ENCODE measurements at regions not wholly inside any gene's neighbourhood (a gene's known extent, or its start where the extent isn't known, plus 50 kb on each side); places are given as distances from the start of the nearest gene placed in this dataset.

DNA sequence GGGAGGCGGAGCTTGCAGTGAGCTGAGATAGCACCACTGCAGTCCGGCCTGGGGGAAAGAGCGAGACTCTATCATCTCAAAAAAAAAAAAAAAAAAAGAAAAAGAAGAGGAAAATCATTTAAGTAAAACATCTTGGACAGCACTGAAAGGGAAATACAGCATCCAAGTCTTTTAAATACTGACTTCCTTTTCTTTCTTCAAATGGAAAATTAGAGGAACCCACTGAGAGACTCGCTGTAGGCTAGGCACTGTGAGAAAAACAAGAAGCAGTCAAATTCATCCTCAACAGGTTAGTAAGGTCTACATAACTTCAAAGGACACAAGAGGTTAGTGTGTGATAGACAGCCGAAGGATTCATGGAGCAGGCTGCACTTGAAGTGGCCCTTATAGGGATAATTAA is 243.7 kb downstream of the BLID start:
- Histone ChIP-seq H3K4me3 (replicated peaks in 1 of 3) (no peak overlapping the region), H3K27me3 (no peaks in the 10 kb centered on the region), H3K36me3 (no peaks in the 10 kb centered on the region), H3K9me3 (no peaks in the 10 kb centered on the region), H3K27ac (no peak overlapping the region), H3K4me1 (no peaks in the 10 kb centered on the region)
- 77 to 89% methylated on average over 5 of the region's 5 CpGs for WGBS, 2 donors
- intact Hi-C loops (cut with DNase I): no loop called here
- DNase-seq: no peak
- TF ChIP-seq, protein P1, sequence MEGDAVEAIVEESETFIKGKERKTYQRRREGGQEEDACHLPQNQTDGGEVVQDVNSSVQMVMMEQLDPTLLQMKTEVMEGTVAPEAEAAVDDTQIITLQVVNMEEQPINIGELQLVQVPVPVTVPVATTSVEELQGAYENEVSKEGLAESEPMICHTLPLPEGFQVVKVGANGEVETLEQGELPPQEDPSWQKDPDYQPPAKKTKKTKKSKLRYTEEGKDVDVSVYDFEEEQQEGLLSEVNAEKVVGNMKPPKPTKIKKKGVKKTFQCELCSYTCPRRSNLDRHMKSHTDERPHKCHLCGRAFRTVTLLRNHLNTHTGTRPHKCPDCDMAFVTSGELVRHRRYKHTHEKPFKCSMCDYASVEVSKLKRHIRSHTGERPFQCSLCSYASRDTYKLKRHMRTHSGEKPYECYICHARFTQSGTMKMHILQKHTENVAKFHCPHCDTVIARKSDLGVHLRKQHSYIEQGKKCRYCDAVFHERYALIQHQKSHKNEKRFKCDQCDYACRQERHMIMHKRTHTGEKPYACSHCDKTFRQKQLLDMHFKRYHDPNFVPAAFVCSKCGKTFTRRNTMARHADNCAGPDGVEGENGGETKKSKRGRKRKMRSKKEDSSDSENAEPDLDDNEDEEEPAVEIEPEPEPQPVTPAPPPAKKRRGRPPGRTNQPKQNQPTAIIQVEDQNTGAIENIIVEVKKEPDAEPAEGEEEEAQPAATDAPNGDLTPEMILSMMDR (IDR thresholded peaks at IDR 0.05): no peak
- TF ChIP-seq POLR2A (IDR thresholded peaks at IDR 0.05): no peak

DNA sequence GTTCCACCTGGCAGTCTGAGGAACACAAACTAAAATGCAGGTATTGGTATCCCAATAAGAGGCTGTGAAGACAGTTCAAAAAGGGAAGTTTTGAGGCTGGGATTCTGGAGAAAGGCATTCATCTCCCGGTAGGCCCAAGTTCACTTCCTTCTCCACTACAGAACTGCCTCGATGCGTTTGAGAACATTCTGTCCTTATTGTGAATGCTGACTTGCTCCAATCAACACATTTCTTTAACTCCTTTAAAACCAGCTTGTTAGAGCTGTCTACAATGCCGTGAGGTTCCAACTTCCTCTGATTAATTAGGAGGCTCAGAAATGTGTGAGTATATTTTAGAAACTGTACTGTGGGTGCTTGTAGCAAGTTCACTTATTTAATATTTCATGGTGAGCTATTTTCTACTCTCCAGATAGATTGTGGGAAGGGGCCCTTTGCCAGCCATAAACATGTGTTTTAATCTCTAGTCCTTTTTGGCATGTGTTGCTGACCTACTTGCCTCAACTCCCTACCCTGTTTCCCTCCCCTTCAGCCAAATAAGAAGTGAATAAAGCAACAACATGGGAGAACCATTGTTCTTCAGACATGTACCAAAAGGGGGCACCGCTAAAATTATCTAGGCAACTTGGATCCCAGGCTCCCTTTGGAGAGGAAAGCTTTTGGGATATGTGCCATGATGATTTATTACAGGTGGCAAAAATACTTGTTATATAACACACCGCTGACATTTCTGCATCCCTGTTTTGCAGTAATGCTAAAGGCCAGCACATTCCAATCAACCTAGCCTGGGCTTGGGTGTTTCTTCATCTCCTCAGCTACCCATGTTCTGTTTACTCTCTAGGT is 245.6 kb downstream of the BLID start:
- TF ChIP-seq POLR2A (IDR thresholded peaks at IDR 0.05): no peak
- TF ChIP-seq, protein P1 (IDR thresholded peaks at IDR 0.05): no peak
- Histone ChIP-seq H3K4me1 (no peaks in the 10 kb centered on the region), H3K9me3 (no peaks in the 10 kb centered on the region), H3K4me3 (replicated peaks in 1 of 3) (no peak overlapping the region), H3K27ac (no peak overlapping the region), H3K27me3 (no peaks in the 10 kb centered on the region), H3K36me3 (no peaks in the 10 kb centered on the region)
- intact Hi-C loops (cut with DNase I): no loop called here
- DNase-seq: no peak
- 63 to 70% methylated on average over 6 of the region's 6 CpGs for WGBS, 2 donors

DNA sequence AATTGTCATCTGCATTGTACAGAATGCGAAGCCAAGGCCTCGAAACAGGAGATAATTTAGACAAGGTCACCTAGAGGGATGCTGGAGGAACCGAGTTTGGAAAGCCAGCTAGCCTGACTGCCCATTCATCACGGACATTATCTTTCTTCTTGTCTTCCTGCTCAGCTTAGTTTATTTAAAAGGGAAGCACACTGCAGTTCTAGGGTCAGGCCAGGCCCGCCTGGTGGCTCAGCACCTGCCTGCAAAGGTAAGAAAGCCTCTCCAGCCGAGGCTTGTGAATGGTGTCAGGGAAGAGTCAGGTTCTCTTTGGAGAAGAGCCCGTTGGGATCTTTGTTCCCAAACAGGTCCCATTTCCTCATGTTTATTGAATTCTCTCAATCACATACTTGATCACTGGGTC is 246.5 kb downstream of the BLID start:
- Histone ChIP-seq H3K27me3 (no peaks in the 10 kb centered on the region), H3K9me3 (no peaks in the 10 kb centered on the region), H3K27ac (no peak overlapping the region), H3K36me3 (no peaks in the 10 kb centered on the region), H3K4me3 (replicated peaks in 1 of 3) (no peak overlapping the region), H3K4me1 (no peaks in the 10 kb centered on the region)
- no peak for TF ChIP-seq POLR2A (IDR thresholded peaks at IDR 0.05)
- TF ChIP-seq, protein P1 (IDR thresholded peaks at IDR 0.05): no peak
- intact Hi-C loops (cut with DNase I): no loop called here
- DNase-seq: no peak
- 83 to 91% methylated on average over 7 of the region's 7 CpGs for WGBS, 2 donors

DNA sequence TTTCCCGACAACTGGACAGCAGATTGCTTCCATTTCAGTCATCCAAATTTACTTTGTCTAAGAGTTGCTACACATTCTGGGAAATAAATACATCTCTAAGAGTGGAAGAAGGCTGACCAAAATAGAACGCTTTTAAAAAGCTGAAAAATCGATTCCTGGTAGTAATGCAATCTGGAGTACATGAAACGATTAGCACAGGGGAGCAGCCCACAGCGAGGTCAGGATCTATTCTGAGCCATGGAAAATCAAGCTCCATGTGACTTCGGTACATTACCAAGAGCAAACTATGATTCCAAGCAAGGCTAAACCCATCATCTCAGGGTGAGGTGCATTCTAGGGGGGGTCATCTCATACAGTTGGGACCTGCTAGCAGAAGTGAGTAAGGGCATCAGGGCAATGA is 249.3 kb downstream of the BLID start:
- Histone ChIP-seq H3K4me3 (replicated peaks in 1 of 3) (no peak overlapping the region), H3K4me1 (no peaks in the 10 kb centered on the region), H3K27ac (no peak overlapping the region), H3K9me3 (no peaks in the 10 kb centered on the region), H3K36me3 (no peaks in the 10 kb centered on the region), H3K27me3 (no peaks in the 10 kb centered on the region)
- no peak for DNase-seq
- TF ChIP-seq POLR2A (IDR thresholded peaks at IDR 0.05): no peak
- TF ChIP-seq, protein P1 (IDR thresholded peaks at IDR 0.05): no peak
- 88 to 91% methylated on average over 6 of the region's 6 CpGs for WGBS, 2 donors
- intact Hi-C loops (cut with DNase I): no loop called here

DNA sequence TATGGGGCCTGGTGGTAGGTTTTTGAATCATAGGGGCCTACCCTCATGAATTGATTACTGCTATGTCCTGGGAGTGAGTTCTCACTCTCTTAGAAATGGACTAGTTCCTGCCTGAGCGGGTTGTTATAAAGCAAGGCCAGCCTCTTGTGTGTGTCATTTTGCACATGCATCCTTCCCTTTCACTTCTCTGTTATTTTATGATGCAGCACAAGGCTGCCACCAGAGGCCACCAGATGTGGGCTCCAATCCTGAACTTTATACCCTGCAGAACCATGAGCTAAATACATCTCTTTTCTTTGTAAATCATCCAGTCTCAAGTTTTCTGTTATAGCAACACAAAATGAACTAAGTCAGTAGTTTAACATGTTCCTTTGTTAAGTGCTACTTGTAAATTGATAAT is 251.4 kb downstream of the BLID start:
- no peaks in the 10 kb centered on the region for H3K4me1 ChIP-seq
- H3K9me3 ChIP-seq: no peaks in the 10 kb centered on the region
- no peak overlapping the region for H3K4me3 ChIP-seq (replicated peaks in 1 of 3)
- intact Hi-C loops (cut with DNase I): no loop called here
- no peak overlapping the region for H3K27ac ChIP-seq
- DNase-seq: no peak
- no peaks in the 10 kb centered on the region for H3K36me3 ChIP-seq
- H3K27me3 ChIP-seq: no peaks in the 10 kb centered on the region
- TF ChIP-seq, protein P1 (IDR thresholded peaks at IDR 0.05): no peak
- TF ChIP-seq POLR2A (IDR thresholded peaks at IDR 0.05): no peak
- 76 to 94% methylated on average over 1 of the region's 1 CpG for WGBS, 2 donors

All from thyroid gland (tissue), 4 donors.